Astrocyte of the spinal cord (primary cell): ENCODE measurements at regions not wholly inside any gene's neighbourhood (a gene's known extent, or its start where the extent isn't known, plus 50 kb on each side); places are given as distances from the start of the nearest gene placed in this dataset.

Experiments used
- DNase-seq: peaks from one replicate; pipeline ENCODE4 v3.0.0; 2011; ENCODE audit warnings: low read depth, low spot score
- H3K4me3 ChIP-seq: 2 replicates; pipeline ENCODE4 v1.5.1; 2011; ENCODE audit warnings: low read depth, mild to moderate bottlenecking, low read length, moderate library complexity
- in situ Hi-C: cut with HindIII; loops from 2 replicates; pipeline ENCODE4 v1.10.0; 2017; ENCODE audit warnings: low sequenced_read_pairs
- TF ChIP-seq, protein P1 (sequence below): IDR thresholded peaks from 2 replicates; pipeline ENCODE4 v1.5.1; 2012; ENCODE audit warnings: low read depth, mild to moderate bottlenecking, low read length, inconsistent platforms

DNA sequence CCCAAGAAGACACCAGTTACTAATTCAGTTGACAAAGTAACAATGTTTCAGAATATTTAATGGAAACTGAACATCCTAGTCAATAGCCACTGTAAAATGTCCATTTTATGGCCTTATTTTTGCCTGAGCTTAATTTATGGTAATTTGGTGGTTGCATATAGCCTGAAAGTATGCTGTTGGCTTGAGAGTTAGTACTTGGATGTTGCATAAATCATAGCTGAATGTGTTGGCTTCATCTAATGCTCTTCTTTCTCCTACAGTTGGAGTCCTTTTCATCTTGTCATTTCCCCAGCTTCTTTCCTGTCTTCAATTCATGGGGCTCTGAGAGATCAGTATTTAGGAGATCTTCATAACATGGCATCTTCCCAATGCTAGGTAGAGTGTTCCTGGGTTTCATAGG is 164.6 kb downstream of the MAT2B start:
- TF ChIP-seq, protein P1, sequence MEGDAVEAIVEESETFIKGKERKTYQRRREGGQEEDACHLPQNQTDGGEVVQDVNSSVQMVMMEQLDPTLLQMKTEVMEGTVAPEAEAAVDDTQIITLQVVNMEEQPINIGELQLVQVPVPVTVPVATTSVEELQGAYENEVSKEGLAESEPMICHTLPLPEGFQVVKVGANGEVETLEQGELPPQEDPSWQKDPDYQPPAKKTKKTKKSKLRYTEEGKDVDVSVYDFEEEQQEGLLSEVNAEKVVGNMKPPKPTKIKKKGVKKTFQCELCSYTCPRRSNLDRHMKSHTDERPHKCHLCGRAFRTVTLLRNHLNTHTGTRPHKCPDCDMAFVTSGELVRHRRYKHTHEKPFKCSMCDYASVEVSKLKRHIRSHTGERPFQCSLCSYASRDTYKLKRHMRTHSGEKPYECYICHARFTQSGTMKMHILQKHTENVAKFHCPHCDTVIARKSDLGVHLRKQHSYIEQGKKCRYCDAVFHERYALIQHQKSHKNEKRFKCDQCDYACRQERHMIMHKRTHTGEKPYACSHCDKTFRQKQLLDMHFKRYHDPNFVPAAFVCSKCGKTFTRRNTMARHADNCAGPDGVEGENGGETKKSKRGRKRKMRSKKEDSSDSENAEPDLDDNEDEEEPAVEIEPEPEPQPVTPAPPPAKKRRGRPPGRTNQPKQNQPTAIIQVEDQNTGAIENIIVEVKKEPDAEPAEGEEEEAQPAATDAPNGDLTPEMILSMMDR = no peak
- in situ Hi-C loops = no loop called here
- no peak overlapping the region for H3K4me3 ChIP-seq
- DNase-seq = no peak

DNA sequence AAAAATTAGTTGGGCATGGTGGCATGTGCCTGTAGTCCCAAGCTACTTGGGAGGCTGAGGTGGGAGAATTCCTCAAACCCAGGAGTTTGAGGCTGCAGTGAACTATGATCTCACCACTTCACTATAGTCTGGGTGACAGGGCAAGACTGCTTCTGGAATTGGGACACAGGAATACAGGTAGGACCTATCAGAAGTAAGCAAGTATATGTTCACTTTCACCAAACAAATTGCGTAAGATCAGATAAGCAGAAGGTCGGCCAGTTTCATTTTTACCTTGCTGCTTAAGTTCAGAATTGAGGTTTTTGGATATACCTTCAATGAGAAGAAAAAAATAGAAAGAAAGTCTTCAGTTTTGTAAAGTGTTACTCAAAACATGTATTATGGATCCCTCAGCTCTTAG is 171.7 kb downstream of the MAT2B start:
- H3K4me3 ChIP-seq = no peak overlapping the region
- TF ChIP-seq, protein P1 = no peak
- no peak for DNase-seq
- in situ Hi-C loops = no loop called here

DNA sequence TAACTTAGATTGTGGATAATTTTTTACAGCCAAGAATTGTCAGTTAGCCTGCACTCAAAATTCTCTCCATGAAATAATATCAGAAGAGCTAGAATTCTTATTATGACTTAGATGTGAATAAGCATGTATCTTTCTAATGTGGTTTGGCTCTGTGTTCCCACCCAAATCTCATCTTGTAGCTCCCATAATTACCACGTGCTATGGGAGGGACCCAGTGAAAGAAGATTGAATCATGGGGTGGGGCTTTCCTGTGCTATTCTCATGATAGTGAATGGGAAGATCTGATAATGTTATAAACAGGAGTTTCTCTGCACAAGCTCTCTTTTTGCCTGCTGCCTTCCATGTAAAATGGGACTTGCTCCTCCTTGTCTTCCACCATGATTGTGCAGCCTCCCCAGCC is 176.8 kb downstream of the MAT2B start:
- DNase-seq = no peak
- H3K4me3 ChIP-seq = no peak overlapping the region
- in situ Hi-C loops = no loop called here
- TF ChIP-seq, protein P1 = no peak

DNA sequence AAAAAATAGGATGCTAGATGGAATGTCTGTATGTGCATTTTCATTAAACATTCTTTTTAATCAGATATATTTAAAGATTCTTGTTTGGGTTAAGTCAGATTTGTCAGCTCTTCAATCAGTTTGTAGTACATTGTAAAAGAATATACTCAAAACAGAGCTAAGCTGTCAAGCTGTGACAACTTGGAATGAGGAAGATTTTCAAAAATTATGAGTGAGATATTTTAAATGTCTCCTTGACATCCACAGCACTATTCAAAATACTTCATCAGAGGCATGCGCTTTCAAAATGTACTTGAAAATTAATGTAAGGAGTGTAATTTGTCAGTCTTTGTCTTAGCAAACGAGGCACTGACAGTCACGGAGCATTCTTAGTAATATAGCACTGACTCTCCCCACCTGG is 182.0 kb downstream of the MAT2B start:
- H3K4me3 ChIP-seq = no peak overlapping the region
- in situ Hi-C loops = no loop called here
- TF ChIP-seq, protein P1 = no peak
- DNase-seq = no peak

DNA sequence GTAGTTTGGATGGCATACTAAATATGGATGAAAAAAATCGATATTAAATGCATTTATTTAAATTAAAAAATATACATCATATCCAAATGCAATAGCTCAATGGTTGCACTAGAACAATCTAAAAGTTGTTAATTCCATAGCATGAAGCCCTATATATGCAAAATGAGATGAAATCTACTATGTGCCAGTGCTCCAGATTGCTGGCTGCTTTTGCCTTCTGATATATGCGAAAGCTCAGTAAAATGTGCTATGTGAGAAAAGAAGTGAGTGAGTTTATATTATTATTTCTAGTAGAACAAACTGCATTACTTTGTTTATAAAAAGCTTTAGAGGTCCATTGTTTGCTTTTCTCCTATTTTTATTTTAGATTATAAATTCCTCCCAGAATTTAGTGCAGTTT is 186.7 kb downstream of the MAT2B start:
- no peak overlapping the region for H3K4me3 ChIP-seq
- DNase-seq = no peak
- TF ChIP-seq, protein P1 = no peak
- in situ Hi-C loops = no loop called here

DNA sequence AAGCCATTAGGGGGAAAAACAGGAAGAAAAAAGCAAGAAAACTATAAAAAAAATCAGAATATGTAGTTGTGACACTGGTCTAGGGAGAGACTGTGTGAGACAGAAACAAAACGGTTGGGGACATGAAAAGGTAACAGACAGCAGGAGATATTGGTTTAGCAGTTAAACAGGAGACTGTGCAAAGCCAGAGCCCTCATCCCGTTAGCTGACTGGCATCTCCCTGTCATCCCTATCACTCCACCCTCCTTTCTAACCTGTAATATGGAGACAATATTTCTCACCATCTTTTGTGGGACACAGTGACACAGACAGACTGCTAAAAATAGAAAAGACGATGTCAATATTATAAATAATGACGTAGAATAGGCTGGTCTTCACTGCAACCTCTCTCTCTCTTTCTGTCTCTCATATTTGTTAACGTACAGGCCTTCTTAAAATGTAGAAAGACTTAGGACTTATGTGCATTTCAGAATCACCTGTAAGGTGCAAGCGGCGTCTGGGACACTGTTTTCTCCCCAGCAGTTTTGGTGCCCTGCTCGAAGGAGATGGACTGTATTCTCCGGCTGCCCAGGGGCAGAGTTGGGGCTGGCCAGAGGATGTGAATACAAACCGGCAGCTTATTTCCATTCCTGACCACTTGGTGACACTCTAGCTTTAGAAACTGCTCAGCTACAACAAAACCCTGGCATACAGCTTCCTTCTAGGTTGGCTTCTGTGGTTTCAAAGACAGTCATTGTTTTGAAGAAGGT is 190.6 kb downstream of the MAT2B start:
- in situ Hi-C loops = no loop called here
- no peak overlapping the region for H3K4me3 ChIP-seq
- TF ChIP-seq, protein P1 = peak; percentile 77
- peak; percentile 81 for DNase-seq
